HK-2 (cell line): ENCODE measurements at regions not wholly inside any gene's neighbourhood (a gene's known extent, or its start where the extent isn't known, plus 50 kb on each side); places are given as distances from the start of the nearest gene placed in this dataset.

Experiments
- DNase-seq: peaks from one replicate; pipeline ENCODE4 v3.0.0-alpha.2; 2018; ENCODE audit not compliant: unreplicated experiment

- no peak for DNase-seq
Observed at GRCh38 chr2:51657849-51658248, 625.9 kb upstream of the NRXN1 start.

DNA sequence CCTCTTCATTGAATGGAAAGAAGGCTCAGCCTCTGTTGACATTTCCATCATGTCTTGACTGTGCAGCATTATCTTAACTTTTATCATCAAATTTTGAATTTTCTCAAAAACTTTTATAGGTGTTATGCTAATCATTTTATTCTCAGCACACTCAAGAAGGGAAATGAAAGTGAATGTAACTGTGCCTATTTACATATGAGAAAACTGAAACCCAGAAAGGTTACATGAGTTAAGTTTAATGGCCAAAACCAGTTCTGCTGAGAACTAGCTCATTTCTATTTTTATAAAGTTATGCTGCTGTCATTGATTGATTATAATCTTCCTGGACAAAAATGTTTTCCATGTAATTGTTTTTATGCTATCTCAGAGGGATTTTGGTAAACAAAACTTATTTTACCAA is 618.8 kb upstream of the NRXN1 start:
- DNase-seq: no peak

- no peak for DNase-seq
Observed at GRCh38 chr2:51649366-51649765, 617.4 kb upstream of the NRXN1 start.

- no peak for DNase-seq
Observed at GRCh38 chr2:51638811-51639210, 606.9 kb upstream of the NRXN1 start.

- DNase-seq: no peak
Observed at GRCh38 chr2:51633073-51633472, 601.1 kb upstream of the NRXN1 start.

- DNase-seq: no peak
Observed at GRCh38 chr2:51629406-51629805, 597.5 kb upstream of the NRXN1 start.

DNA sequence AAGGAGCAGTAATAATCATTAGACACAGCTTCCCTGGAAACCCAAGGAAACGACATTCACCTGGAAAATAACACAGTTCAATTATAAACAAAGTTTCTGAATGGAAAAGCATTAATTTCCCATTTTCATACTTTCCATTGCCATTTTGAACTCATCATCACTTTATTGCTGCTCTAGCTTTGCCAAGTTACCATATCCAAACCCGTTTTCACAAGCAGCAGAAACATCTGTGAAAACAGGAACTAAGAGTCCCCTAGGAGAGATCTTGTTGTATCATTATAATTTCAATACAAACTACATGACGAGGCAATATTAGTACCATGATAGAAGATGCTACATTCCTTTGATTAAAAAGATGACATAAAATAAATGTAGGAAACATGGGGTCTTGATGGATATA is 597.0 kb upstream of the NRXN1 start:
- no peak for DNase-seq

GRCh38 chr2:51624995-51625394 is 593.1 kb upstream of the NRXN1 start:
- DNase-seq: no peak

DNA sequence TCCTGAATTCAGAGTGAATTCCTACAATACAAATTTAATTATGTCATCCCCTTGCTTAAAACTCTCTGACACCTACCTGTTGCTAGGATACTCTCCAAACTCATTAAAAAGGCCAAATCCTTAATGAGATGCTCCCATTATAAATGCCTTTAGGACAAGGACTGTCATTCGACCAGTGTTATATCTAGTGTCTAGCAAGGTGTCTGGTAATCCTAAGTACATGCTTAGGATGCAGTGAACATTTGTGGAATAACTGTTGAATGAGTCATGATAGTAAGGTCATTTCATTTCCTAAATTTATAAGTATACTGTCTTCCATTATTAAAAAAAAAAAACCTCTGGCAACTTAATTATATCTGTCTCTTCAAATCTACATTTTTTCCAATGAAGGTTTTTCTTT is 588.9 kb upstream of the NRXN1 start:
- no peak for DNase-seq

DNA sequence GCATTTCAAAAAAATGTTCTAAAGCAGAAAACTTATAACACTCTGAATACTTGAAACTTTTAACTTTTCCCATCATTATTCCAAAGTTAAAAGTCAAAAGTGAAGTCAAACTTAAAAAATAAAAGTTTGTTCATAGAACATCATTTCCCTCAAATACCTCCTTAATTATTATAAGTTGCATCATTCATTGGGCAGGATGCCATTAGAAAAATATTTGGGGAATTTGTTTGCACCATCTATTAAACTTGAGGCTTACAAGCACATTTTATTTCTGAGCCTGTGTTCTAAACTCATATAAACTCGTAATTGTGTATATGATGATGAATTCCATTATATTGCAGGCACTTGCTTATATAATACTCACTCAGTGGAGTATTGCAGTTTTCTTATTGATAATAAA is 588.0 kb upstream of the NRXN1 start:
- no peak for DNase-seq

GRCh38 chr2:51612387-51612786 is 580.5 kb upstream of the NRXN1 start:
- no peak for DNase-seq

DNA sequence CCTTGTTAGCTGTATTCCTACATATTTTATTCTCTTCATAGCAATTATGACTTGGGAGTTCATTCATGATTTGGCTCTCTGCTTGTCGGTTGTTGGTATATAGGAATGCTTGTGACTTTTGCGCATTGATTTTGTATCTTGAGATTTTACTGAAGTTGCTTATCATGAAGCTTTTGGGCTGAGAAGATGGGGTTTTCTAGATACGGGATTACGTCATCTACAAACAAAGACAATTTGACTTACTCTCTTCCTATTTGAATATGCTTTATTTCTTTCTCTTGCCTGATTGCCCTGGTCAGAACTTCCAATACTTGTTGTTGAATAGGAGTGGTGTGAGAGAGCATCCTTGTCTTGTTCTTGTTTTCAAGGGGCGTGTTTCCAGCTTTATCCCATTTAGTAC is 569.8 kb upstream of the NRXN1 start:
- no peak for DNase-seq

DNA sequence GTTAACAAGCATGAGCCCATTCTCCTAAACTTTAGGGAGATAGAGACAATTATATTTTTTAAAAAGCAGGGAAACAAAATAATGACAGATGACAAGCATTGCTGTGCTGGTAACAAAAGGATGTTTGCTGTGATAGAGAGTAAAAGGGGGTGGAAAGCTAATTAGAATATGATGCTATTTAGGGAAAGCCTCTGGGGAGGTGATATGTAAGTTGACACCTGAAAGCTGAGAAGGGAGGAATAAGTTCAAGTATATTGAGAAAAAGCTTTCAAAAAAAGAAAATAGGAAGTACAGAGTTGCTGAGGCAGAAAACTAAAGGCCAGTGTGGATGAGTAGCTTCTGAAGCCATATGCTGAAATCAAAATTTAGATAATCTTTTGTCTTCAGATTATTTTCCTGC is 565.2 kb upstream of the NRXN1 start:
- no peak for DNase-seq

- no peak for DNase-seq
Observed at GRCh38 chr2:51595836-51596235, 563.9 kb upstream of the NRXN1 start.

DNA sequence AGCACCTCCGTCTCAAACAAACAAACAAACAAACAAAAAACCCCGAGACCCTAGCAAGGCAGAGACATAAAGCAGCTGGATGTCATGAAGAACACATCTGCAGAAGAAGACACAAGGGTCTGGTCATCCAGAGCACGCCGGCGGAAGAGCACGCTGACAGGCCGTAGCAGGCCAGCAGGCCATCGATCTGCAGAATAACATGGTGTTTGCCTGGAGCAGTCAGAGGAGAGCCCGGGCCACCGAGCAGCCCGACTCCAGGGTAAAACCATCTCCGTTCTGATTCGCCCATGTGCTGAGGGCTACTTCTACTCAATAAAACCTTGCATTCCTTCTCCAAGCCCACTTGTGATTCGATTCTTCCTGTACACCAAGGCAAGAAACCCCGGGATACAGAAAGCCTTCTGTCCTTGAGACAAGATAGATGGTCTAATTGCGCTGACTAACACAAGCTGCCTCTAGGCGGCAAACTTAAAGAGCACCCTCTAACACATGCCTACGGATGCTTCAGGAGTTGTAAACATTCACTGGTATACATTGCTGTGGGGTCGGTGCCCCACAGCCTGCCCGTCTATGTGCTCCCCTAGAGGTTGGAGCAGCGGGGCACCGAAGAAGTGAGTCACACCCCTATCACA is 549.8 kb upstream of the NRXN1 start:
- DNase-seq: no peak

DNA sequence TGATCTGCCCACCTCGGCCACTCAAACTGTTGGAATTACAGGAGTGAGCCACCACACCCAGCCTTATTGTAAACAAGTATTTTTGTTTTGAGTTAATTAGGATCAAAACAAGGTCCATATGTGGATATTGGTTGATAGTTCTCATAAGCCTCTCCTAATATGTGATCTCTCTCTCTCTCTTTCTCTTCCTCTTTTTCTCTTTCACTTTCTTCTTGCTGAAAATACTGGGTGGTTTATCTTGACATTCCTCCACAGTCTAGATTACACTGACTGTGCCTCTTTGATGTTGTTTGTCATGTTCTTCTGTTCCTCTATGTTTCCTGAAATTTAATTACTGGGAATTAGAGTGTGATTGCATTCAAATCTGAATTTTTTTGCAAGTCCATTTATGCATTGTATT is 547.5 kb upstream of the NRXN1 start:
- no peak for DNase-seq

- DNase-seq: no peak
Observed at GRCh38 chr2:51575181-51575580, 543.2 kb upstream of the NRXN1 start.

DNA sequence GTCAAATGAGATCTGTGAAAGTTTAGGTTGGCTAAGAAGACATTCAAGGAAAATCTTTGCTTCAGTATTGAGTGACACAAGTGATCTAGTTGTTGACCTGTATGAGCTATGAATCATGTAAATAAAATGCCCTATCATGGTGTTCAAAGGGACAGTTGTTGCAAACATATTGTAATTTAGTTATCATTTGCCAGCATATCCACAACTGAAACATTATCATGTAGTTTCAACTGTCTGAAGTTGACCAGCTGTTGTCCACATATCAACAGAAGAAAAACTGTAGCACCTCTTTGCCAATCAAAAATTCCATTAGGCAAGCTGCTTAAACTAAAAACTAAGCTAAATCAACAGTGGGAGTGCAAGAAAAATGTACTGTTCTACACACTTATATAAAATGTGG is 527.1 kb upstream of the NRXN1 start:
- no peak for DNase-seq

GRCh38 chr2:51553476-51553875 is 521.5 kb upstream of the NRXN1 start:
- no peak for DNase-seq

DNA sequence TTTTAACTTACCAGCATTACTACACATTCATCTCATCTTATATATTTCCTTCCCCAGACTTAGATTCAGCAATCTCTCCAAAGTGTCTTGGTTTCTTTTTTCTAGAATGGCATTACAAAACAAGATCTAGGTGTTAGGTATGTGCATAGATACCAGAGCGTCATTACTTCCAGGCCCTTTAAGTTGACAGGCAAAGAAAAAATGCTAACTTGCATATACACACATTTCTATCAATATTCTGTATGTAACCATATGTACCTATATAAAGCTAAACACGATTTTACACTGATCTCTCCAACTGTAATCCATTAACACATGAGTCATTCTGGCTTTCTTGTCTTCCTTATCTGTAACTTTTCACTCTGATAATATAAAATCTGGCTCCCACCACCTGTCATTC is 503.8 kb upstream of the NRXN1 start:
- DNase-seq: no peak

DNA sequence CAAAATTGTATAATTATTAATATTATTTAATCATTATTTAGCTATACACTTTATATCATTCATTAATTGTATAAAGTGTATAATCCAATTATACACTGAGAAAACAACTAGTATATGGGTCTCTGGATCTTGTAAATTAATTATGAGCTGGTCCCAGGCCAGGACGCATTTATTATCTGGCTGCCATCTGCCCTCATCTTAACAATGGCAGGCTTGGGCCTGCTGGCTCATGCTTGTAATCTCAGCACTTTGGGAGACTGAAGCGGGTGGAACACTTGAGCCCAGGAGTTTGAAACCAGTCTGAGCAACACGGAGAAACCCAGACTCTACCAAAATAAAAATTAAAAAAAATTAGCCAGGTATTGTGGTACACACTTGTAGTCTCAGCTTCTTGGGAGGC is 502.2 kb upstream of the NRXN1 start:
- DNase-seq: no peak

- no peak for DNase-seq
Observed at GRCh38 chr2:51528156-51528555, 496.2 kb upstream of the NRXN1 start.

DNA sequence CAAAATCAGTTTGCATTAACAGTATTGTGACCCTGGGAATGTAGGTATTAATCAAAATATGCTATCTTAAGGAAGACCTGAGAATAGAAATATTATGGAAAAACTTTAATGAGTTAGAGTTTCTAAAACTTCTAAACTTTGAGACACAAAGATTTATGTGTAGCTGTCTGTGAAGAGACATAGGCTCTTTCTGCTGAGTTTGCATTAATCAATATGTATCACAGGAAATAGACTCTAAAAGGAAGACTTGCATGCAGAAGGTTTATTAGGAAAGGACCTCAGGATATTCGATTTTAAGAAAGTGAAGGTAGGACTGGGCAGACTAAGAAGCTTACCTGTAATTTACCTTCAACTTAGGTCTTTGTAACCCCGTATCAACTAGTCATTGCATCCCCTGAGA is 494.8 kb upstream of the NRXN1 start:
- DNase-seq: no peak

DNA sequence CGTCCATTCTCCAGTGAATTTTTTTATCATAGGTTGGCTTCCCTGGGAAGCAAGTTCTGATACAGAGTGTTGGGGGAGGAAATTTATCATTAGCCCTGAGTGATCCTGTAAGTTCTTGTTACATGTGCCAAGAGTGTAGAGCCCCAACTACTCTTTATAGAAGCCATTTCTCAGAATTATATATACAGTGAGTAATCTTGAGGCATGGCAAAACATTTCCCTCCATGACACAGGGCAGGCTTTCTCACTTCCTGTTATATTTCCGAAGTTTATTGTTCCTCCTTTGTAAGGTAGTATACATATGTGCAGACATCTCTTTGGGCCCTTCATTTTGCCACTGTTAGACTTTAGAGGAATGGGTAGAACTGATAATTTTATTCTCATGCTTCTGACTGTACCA is 484.7 kb upstream of the NRXN1 start:
- no peak for DNase-seq

DNA sequence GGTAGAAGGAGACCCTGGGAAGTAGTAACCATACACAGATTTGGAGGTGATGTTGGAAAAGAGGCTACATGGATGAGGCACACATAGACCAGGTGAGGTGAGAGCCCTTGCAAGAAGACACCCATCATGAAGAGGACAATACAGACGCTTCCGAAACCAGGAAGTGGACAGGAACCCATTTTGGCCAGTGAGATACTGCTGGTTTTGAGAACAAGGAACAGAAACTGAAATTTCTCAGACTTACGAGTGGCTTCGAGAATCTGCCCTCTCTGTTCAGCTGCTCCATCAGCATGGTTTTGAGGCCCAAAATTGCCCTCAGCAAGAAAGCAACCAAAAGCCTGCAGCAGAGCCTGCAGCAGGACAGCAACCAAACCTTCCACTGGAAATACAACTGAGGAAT is 479.1 kb upstream of the NRXN1 start:
- no peak for DNase-seq
